ENCODE measurements at regions not wholly inside any gene's neighbourhood (a gene's known extent, or its start where the extent isn't known, plus 50 kb on each side); places are given as distances from the start of the nearest gene placed in this dataset.

- no peak for DNase-seq
Measured at GRCh38 chr10:71049994-71050393, 161.6 kb upstream of the PCBD1 start.

- no peak for DNase-seq
Measured at GRCh38 chr10:71052076-71052660, 160.2 kb upstream of the UNC5B start.

GRCh38 chr10:71052708-71053107 is 159.7 kb upstream of the UNC5B start:
- no peak for DNase-seq

GRCh38 chr10:71053169-71053895 is 159.0 kb upstream of the UNC5B start:
- no peak for DNase-seq

GRCh38 chr10:71058308-71058707 is 154.1 kb upstream of the UNC5B start:
- DNase-seq, result no peak

- DNase-seq, result no peak
Measured at GRCh38 chr10:71059054-71059818, 153.1 kb upstream of the UNC5B start.

- DNase-seq, result no peak
Measured at GRCh38 chr10:71059943-71060342, 152.4 kb upstream of the UNC5B start.

GRCh38 chr10:71060476-71061426 is 151.6 kb upstream of the UNC5B start:
- no peak for DNase-seq

GRCh38 chr10:71061472-71061871 is 150.9 kb upstream of the UNC5B start:
- DNase-seq, result no peak

GRCh38 chr10:71062156-71062555 is 150.2 kb upstream of the UNC5B start:
- DNase-seq, result no peak

GRCh38 chr10:71063401-71063800 is 149.0 kb upstream of the UNC5B start:
- no peak for DNase-seq

- DNase-seq, result no peak
Measured at GRCh38 chr10:71064413-71065118, 147.8 kb upstream of the UNC5B start.

- no peak for DNase-seq
Measured at GRCh38 chr10:71065659-71066058, 146.7 kb upstream of the UNC5B start.

- no peak for DNase-seq
Measured at GRCh38 chr10:71066600-71066999, 145.8 kb upstream of the UNC5B start.

- no peak for DNase-seq
Measured at GRCh38 chr10:71067098-71067740, 145.2 kb upstream of the UNC5B start.

GRCh38 chr10:71068861-71069271 is 143.5 kb upstream of the UNC5B start:
- DNase-seq, result no peak

GRCh38 chr10:71069909-71070666 is 142.3 kb upstream of the UNC5B start:
- no peak for DNase-seq

GRCh38 chr10:71070741-71071140 is 141.6 kb upstream of the UNC5B start:
- no peak for DNase-seq

GRCh38 chr10:71072131-71072822 is 140.1 kb upstream of the UNC5B start:
- DNase-seq, result no peak

- no peak for DNase-seq
Measured at GRCh38 chr10:71072823-71073210, 139.6 kb upstream of the UNC5B start.

All from NCI-H510A treated with DMSO at 0.1 percent for 48 hours (cell line).